ENCODE measurements at regions not wholly inside any gene's neighbourhood (a gene's known extent, or its start where the extent isn't known, plus 50 kb on each side); places are given as distances from the start of the nearest gene placed in this dataset.
A peak's percentile ranks its signal among the peaks of the same experiment; 100 is the strongest.

DNA sequence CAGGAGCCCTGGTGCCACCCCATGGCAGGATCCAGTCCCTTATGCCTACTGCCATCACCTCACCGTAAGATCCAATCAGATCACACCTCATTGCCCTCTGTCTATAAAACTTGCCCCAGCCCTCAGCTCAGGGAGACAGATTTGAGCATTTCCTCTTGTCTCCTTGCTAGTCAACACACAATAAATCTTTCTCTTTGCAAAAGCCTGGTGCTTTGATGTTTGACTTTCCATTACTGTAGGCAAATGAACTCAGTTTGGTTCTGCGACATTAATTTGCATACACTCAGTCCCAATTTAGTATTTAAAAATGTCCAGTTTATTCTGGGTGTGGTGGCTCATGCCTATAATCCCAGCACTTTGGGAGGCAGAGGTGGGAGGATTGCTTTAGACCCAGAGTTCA is 188.4 kb downstream of the AEBP2 start:
- DNase-seq (ENCODE audit: low read depth) = no peak
- H3K36me3 ChIP-seq (ENCODE audit: control insufficient read depth, insufficient read depth, low read length, severe bottlenecking) = no peaks in the 10 kb centered on the region
- peaks cover 3% of the 10 kb centered on the region for H3K4me1 ChIP-seq (ENCODE audit: control insufficient read depth, insufficient read depth, low read length)
- no peaks in the 10 kb centered on the region for H3K27me3 ChIP-seq (replicated peaks; ENCODE audit: control insufficient read depth, insufficient read depth, low read length)
- H3K9me3 ChIP-seq (ENCODE audit: control insufficient read depth, low read length) = no peaks in the 10 kb centered on the region
- H3K4me3 ChIP-seq (ENCODE audit: low read length) = no peak overlapping the region
- H3K9ac ChIP-seq (ENCODE audit: low read length) = no peak overlapping the region

DNA sequence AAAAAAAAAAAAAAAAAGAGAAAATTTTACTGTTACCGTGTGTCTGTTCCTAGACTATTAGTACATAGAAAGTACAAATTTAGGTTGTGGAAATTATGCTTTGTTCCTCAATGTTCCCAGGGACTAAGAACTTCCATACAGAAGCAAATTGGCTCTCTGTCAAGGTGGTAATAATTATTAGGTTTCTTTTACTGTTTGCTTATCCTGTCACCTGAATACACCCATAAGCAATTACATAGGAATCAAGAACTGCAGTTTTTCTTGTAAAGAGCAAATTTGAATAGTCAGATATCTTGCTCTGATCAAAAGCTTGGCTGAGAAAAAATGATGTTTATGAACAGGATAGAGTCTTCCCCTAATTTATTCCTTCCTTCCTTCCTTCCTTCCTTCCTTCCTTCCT is 191.2 kb downstream of the AEBP2 start:
- H3K9ac ChIP-seq (ENCODE audit: low read length) = no peak overlapping the region
- H3K9me3 ChIP-seq (ENCODE audit: control insufficient read depth, low read length) = no peaks in the 10 kb centered on the region
- DNase-seq (ENCODE audit: low read depth) = no peak
- peaks cover 3% of the 10 kb centered on the region for H3K4me1 ChIP-seq (ENCODE audit: control insufficient read depth, insufficient read depth, low read length)
- H3K4me3 ChIP-seq (ENCODE audit: low read length) = no peak overlapping the region
- no peaks in the 10 kb centered on the region for H3K27me3 ChIP-seq (replicated peaks; ENCODE audit: control insufficient read depth, insufficient read depth, low read length)
- H3K36me3 ChIP-seq (ENCODE audit: control insufficient read depth, insufficient read depth, low read length, severe bottlenecking) = no peaks in the 10 kb centered on the region

DNA sequence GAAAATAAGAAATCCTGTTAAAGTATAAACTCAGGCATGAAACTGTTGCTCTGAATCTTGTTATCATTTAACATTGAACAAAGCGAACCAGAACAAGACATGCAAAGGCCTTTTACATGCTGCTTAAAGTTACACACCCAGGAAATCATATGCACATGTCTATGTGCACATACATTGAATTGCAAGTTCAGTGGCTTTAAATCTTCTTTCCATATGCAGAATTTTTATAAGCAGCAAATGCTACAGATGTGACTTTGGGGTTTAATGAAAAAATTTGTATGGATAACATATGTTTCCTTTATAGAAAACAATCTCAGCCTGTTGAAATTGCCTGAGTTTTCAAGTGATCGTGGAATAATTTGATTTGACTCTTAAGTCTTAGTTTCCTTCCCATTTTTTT is 193.9 kb downstream of the AEBP2 start:
- H3K9me3 ChIP-seq (ENCODE audit: control insufficient read depth, low read length) = no peaks in the 10 kb centered on the region
- no peaks in the 10 kb centered on the region for H3K27me3 ChIP-seq (replicated peaks; ENCODE audit: control insufficient read depth, insufficient read depth, low read length)
- DNase-seq (ENCODE audit: low read depth) = no peak
- H3K9ac ChIP-seq (ENCODE audit: low read length) = no peak overlapping the region
- H3K4me1 ChIP-seq (ENCODE audit: control insufficient read depth, insufficient read depth, low read length) = no peaks in the 10 kb centered on the region
- no peak overlapping the region for H3K4me3 ChIP-seq (ENCODE audit: low read length)
- H3K36me3 ChIP-seq (ENCODE audit: control insufficient read depth, insufficient read depth, low read length, severe bottlenecking) = no peaks in the 10 kb centered on the region

DNA sequence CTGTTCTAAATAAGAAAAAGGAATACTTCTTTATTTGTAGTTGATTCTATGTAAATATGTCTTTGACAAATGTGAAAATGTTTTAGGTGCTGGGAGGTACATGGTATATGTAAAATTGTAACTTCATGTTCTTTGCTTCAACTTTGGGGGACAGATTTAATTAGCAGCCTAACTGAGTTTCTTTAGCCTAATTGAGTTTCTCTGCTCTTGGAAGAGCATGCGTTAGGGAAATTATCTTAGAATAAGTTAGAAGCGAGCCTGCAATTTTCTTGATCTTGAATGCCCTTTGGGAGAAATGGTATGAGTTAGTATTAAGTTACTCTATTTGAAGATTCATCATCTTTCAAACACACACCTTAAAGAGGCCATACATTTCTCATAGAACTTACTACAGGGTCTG is 194.3 kb downstream of the AEBP2 start:
- Histone ChIP-seq H3K9me3 (ENCODE audit: control insufficient read depth, low read length) (no peaks in the 10 kb centered on the region), H3K9ac (ENCODE audit: low read length) (no peak overlapping the region), H3K4me1 (ENCODE audit: control insufficient read depth, insufficient read depth, low read length) (no peaks in the 10 kb centered on the region), H3K36me3 (ENCODE audit: control insufficient read depth, insufficient read depth, low read length, severe bottlenecking) (no peaks in the 10 kb centered on the region), H3K4me3 (ENCODE audit: low read length) (no peak overlapping the region), H3K27me3 (replicated peaks; ENCODE audit: control insufficient read depth, insufficient read depth, low read length) (no peaks in the 10 kb centered on the region)
- no peak for DNase-seq (ENCODE audit: low read depth)

DNA sequence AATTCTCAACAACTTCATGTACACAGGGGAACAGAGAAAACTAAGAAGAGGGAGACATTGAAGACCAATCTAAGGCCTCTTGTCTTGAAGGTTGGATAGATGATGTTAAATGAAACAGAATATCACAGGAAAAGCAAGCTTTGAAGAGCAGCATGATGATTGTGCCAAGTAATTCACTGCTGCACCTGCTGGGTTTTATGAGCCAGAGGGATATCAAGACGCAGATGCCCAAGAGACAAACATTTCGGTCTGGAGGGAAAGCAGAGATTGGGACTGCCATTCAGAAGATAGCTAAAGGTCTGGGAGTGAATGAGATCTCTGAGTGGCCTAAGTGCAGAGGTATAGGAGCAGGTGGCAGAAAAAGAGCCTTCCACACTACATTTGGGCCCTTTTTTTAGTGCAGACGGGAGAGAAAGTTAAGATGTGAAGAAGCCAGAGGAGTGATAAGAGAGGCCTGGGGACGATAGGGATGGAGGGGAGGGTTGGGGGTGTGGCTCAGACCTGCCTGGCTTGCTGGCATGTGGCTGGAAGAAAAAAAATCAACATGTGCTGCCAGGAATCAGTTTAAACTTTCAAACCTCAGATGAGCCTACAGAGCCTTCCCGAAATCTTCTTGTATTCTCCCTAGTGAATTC is 200.6 kb downstream of the AEBP2 start:
- Histone ChIP-seq H3K27me3 (replicated peaks; ENCODE audit: control insufficient read depth, insufficient read depth, low read length) (no peaks in the 10 kb centered on the region), H3K36me3 (ENCODE audit: control insufficient read depth, insufficient read depth, low read length, severe bottlenecking) (no peaks in the 10 kb centered on the region), H3K4me3 (ENCODE audit: low read length) (no peak overlapping the region), H3K9me3 (ENCODE audit: control insufficient read depth, low read length) (no peaks in the 10 kb centered on the region), H3K4me1 (ENCODE audit: control insufficient read depth, insufficient read depth, low read length) (peaks cover 14% of the 10 kb centered on the region), H3K9ac (ENCODE audit: low read length) (no peak overlapping the region)
- DNase-seq (ENCODE audit: low read depth) = no peak

DNA sequence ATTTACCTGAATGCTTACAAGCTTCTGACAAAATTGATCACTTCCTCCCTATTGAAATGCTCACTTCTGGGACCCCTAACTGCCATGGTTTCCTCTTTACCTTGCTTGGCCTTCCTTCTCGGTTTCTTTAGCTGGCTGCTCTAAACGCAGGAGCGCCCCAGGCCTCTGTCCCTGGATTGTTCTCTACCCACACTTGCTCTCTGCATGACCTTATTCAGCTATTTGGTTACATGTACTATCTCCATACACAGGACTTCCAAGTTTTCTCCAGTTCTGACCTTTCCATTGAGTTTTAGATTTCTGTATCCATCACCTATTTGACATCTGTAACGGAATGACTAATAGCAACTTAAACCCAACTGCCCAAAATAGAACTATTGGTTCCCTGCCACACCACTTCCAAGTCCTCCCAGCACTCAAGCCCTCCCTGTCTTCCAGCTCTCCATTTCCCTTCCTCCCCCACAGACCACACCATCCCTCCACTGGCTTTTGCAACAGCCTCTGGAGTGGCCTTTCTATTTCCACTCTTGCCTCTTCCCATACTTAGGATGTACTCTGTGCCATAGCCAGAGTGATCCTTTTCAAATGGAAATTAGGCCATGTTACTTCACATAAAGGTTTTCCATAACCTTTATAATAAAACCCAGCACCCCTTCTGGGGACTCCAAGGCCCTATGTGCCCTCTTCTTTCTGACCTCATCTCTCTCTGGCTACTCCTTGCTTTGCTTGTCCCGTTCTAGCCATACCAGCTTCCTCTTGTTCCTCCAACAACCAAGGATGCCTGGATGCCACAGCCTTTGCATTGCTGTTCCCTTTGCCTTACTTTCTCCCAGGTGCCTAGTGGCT is 202.2 kb downstream of the AEBP2 start:
- H3K9me3 ChIP-seq (ENCODE audit: control insufficient read depth, low read length) = peaks cover 7% of the 10 kb centered on the region
- DNase-seq (ENCODE audit: low read depth) = no peak
- peaks cover 14% of the 10 kb centered on the region for H3K4me1 ChIP-seq (ENCODE audit: control insufficient read depth, insufficient read depth, low read length)
- H3K4me3 ChIP-seq (ENCODE audit: low read length) = no peak overlapping the region
- no peak overlapping the region for H3K9ac ChIP-seq (ENCODE audit: low read length)
- no peaks in the 10 kb centered on the region for H3K27me3 ChIP-seq (replicated peaks; ENCODE audit: control insufficient read depth, insufficient read depth, low read length)
- no peaks in the 10 kb centered on the region for H3K36me3 ChIP-seq (ENCODE audit: control insufficient read depth, insufficient read depth, low read length, severe bottlenecking)

DNA sequence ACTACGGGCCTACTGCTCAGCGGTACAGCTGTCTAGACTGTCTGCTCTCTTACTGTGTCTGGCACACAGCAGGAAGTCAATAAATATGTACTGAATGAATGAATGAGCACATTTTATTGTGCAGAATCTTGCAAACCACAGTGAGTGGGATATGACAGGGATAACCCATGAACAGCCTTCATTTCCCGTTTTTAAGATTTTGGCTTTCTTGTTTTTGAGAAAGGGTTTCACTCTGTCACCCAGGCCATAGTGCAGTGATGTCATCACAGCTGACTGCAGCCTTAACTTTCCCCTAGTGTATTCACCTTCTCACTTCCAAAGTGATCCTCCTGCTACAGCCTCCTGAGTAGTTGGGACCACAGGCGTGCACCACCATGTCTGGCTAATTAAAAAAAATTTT is 203.1 kb downstream of the AEBP2 start:
- Histone ChIP-seq H3K9ac (ENCODE audit: low read length) (no peak overlapping the region), H3K27me3 (replicated peaks; ENCODE audit: control insufficient read depth, insufficient read depth, low read length) (no peaks in the 10 kb centered on the region), H3K4me1 (ENCODE audit: control insufficient read depth, insufficient read depth, low read length) (peaks cover 14% of the 10 kb centered on the region), H3K36me3 (ENCODE audit: control insufficient read depth, insufficient read depth, low read length, severe bottlenecking) (no peaks in the 10 kb centered on the region), H3K9me3 (ENCODE audit: control insufficient read depth, low read length) (peaks cover 12% of the 10 kb centered on the region), H3K4me3 (ENCODE audit: low read length) (no peak overlapping the region)
- DNase-seq (ENCODE audit: low read depth) = no peak

DNA sequence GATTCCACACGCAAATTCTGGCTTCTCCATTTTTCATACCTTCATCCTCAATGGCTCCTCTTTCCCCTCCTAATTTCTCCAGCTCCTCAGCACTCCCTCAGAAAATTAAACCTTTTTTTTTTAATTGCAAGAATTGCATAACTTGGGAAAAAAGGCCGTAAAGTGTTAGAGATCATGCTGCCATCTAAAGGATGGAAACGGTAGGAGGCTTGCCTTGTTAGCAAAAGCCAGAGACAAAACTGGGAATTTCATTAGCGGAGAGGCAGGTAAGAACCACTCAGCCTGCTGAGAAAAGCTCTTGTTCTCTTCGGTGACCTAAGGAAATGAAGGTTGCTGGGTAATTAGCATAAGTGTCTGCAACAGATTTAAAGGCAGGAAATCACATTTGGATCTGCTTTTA is 204.3 kb downstream of the AEBP2 start:
- Histone ChIP-seq H3K36me3 (ENCODE audit: control insufficient read depth, insufficient read depth, low read length, severe bottlenecking) (no peaks in the 10 kb centered on the region), H3K9ac (ENCODE audit: low read length) (no peak overlapping the region), H3K4me3 (ENCODE audit: low read length) (no peak overlapping the region), H3K9me3 (ENCODE audit: control insufficient read depth, low read length) (peaks cover 12% of the 10 kb centered on the region), H3K4me1 (ENCODE audit: control insufficient read depth, insufficient read depth, low read length) (peaks cover 14% of the 10 kb centered on the region), H3K27me3 (replicated peaks; ENCODE audit: control insufficient read depth, insufficient read depth, low read length) (no peaks in the 10 kb centered on the region)
- DNase-seq (ENCODE audit: low read depth) = peak; percentile 78

DNA sequence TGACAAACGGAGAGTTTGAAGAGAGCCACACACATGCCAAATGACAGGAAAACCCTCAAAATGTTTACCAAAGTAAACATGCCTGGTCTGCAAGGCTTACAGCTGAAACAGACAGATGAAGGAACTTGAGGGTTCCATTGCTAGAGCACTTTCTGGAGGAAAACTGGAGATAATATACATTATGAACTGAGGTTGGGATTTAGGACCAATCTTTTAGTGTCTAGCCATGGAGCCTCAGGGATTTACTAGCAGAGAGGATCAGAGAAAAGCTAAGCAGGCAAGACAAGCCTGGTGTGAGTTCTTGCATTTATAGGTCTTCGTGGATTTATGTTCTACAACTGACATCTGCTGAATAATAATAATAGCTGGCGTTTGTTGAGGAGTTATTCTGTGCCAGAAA is 205.3 kb downstream of the AEBP2 start:
- Histone ChIP-seq H3K4me1 (ENCODE audit: control insufficient read depth, insufficient read depth, low read length) (peaks cover 14% of the 10 kb centered on the region), H3K27me3 (replicated peaks; ENCODE audit: control insufficient read depth, insufficient read depth, low read length) (no peaks in the 10 kb centered on the region), H3K36me3 (ENCODE audit: control insufficient read depth, insufficient read depth, low read length, severe bottlenecking) (no peaks in the 10 kb centered on the region), H3K9ac (ENCODE audit: low read length) (no peak overlapping the region), H3K4me3 (ENCODE audit: low read length) (no peak overlapping the region), H3K9me3 (ENCODE audit: control insufficient read depth, low read length) (peaks cover 12% of the 10 kb centered on the region)
- no peak for DNase-seq (ENCODE audit: low read depth)

DNA sequence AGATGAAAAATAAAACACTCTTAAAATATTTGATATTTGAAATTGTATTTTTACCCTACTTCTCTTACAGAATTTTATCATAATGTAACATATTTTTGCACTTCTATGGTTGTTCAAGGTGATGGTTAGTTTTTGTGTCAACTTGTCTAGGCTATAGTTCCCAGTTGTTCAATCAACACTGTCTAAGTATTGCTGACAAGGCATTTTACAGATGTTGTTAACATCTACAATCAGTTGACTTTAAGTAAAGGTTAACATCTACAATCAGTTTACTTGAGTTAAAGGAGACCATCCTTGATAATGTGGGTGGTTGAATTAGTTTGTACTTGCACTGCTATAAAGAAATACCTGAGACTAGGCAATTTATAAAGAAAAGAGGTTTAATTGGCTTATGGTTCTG is 206.5 kb downstream of the AEBP2 start:
- Histone ChIP-seq H3K4me1 (ENCODE audit: control insufficient read depth, insufficient read depth, low read length) (peaks cover 14% of the 10 kb centered on the region), H3K9ac (ENCODE audit: low read length) (no peak overlapping the region), H3K36me3 (ENCODE audit: control insufficient read depth, insufficient read depth, low read length, severe bottlenecking) (no peaks in the 10 kb centered on the region), H3K27me3 (replicated peaks; ENCODE audit: control insufficient read depth, insufficient read depth, low read length) (no peaks in the 10 kb centered on the region), H3K9me3 (ENCODE audit: control insufficient read depth, low read length) (peaks cover 12% of the 10 kb centered on the region), H3K4me3 (ENCODE audit: low read length) (no peak overlapping the region)
- DNase-seq (ENCODE audit: low read depth) = no peak

DNA sequence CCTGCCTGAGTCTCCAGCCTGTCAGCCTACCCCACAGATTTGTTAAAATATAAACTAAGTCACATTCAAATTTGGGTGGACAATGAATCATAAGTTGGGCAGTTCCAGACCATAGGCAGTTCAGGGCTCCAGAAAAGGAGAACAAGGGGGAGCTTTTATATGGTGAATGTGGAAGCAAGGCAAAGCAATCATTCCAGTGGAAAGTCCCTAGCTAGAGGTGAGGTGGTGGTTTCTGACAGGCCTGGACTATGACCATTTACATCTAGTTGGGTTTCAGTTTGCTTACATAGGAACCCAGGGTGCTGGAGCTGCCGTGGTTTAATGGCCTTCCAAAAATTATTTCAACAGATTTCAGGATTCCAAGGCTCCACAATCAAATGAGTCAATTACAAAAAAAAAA is 207.3 kb downstream of the AEBP2 start:
- Histone ChIP-seq H3K4me1 (ENCODE audit: control insufficient read depth, insufficient read depth, low read length) (peaks cover 12% of the 10 kb centered on the region), H3K36me3 (ENCODE audit: control insufficient read depth, insufficient read depth, low read length, severe bottlenecking) (no peaks in the 10 kb centered on the region), H3K4me3 (ENCODE audit: low read length) (no peak overlapping the region), H3K27me3 (replicated peaks; ENCODE audit: control insufficient read depth, insufficient read depth, low read length) (no peaks in the 10 kb centered on the region), H3K9ac (ENCODE audit: low read length) (no peak overlapping the region), H3K9me3 (ENCODE audit: control insufficient read depth, low read length) (peaks cover 12% of the 10 kb centered on the region)
- no peak for DNase-seq (ENCODE audit: low read depth)
